Smooth muscle cell (in vitro differentiated cells): ENCODE measurements at regions not wholly inside any gene's neighbourhood (a gene's known extent, or its start where the extent isn't known, plus 50 kb on each side); places are given as distances from the start of the nearest gene placed in this dataset.

Source experiments
- DNase-seq: peaks from one replicate; lab custom pipeline; 2025; ENCODE audit not compliant: unreplicated experiment; lab: John Stamatoyannopoulos, UW
- H2AFZ ChIP-seq: fragments of 200-600 bp; sonication (generic); 2 replicates; pipeline ENCODE4 v1.6.0; 2016; ENCODE audit warnings: antibody characterized with exemption, low read depth, mild to moderate bottlenecking
- H3F3A ChIP-seq: fragments of 200-600 bp; sonication (generic); 2 replicates; pipeline ENCODE4 v1.6.0; 2017; ENCODE audit warnings: antibody characterized with exemption, low read depth
- H3K27ac ChIP-seq: fragments of 200-600 bp; sonication (generic); 2 replicates; pipeline ENCODE4 v1.5.1; 2016; ENCODE audit warnings: low read depth, mild to moderate bottlenecking
- H3K27me3 ChIP-seq: fragments of 200-600 bp; sonication (generic); 2 replicates; pipeline ENCODE4 v1.6.1; 2016; ENCODE audit warnings: low read depth, mild to moderate bottlenecking
- H3K36me3 ChIP-seq: fragments of 200-600 bp; sonication (generic); 2 replicates; pipeline ENCODE4 v1.5.1; 2016; ENCODE audit warnings: low read depth
- H3K4me1 ChIP-seq: fragments of 200-600 bp; sonication (generic); 2 replicates; pipeline ENCODE4 v1.5.1; 2016; ENCODE audit warnings: low read depth
- H3K4me2 ChIP-seq: fragments of 200-600 bp; sonication (generic); 2 replicates; pipeline ENCODE4 v1.6.0; 2016; ENCODE audit warnings: mild to moderate bottlenecking
- H3K4me3 ChIP-seq: fragments of 200-600 bp; sonication (generic); 2 replicates; pipeline ENCODE4 v1.5.1; 2016; ENCODE audit warnings: mild to moderate bottlenecking
- H3K79me2 ChIP-seq: fragments of 200-600 bp; sonication (generic); 2 replicates; pipeline ENCODE4 v1.6.0; 2016; ENCODE audit warnings: low read depth, mild to moderate bottlenecking
- H3K9ac ChIP-seq: fragments of 200-600 bp; sonication (generic); 2 replicates; pipeline ENCODE4 v1.6.0; 2016; ENCODE audit warnings: low read depth
- H3K9me3 ChIP-seq: fragments of 200-600 bp; sonication (generic); replicated peaks from 2 replicates; pipeline ENCODE4 v1.5.1; 2016; ENCODE audit warnings: low read depth
- H4K20me1 ChIP-seq: fragments of 200-600 bp; sonication (generic); 2 replicates; pipeline ENCODE4 v1.6.0; 2016; ENCODE audit warnings: low read depth
- CTCF ChIP-seq: fragments of 200-600 bp; sonication (generic); IDR thresholded peaks from 2 replicates; pipeline ENCODE4 v1.5.1; 2017; ENCODE audit warnings: borderline replicate concordance, mild to moderate bottlenecking, antibody characterized with exemption; ENCODE audit not compliant: insufficient read depth, poor library complexity, severe bottlenecking
- WGBS: methylation state at CpG from one replicate; pipeline ENCODE4 v1.1.7; 2016; ENCODE audit warnings: low lambda C conversion rate; 5-methylcytosine and 5-hydroxymethylcytosine counted together

DNA sequence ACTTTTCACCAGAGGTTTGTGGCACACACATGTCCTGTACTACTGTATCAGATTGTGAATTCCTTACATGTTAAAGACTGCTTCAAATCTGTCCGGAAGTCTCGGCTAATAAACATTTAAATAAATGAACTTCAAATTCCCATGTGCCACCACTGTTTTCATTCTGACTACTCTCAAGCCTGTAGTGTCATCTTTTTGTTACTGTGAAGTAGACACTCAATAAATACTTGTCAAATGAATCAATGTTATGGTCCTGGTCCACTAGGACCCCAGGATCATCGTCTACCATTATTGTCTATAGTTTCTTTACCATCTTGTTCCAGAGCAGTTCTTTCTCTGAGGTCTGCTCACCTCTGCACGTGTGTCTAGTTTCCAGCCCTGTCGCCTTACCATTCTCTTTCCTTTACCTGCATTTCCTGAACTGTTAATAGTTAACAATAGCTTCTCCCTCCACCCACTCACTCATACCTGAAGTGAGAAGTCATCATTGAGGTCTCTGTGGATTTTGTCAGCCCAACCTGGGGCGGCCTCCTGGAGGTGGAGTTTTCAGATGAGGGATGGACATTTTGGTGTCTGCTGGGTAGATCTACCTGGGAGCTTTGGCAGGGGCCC is 333.0 kb downstream of the SEC14L1 start:
- no peak overlapping the region for H2AFZ ChIP-seq
- DNase-seq: no peak
- H3K4me1 ChIP-seq: peaks cover 67% of the 10 kb centered on the region
- peaks cover 100% of the 10 kb centered on the region for H4K20me1 ChIP-seq
- peaks cover 53% of the 10 kb centered on the region for H3F3A ChIP-seq
- H3K79me2 ChIP-seq: peaks cover 66% of the 10 kb centered on the region
- TF ChIP-seq CTCF: no peak
- H3K4me3 ChIP-seq: no peak overlapping the region
- H3K27ac ChIP-seq: peak overlapping the region; percentile 79
- H3K4me2 ChIP-seq: peak overlapping the region; percentile 55
- peak overlapping the region; percentile 13 for H3K9ac ChIP-seq
- 36% methylated on average over 6 of the region's 6 CpGs for WGBS
- no peaks in the 10 kb centered on the region for H3K27me3 ChIP-seq
- no peaks in the 10 kb centered on the region for H3K36me3 ChIP-seq
- H3K9me3 ChIP-seq: no peaks in the 10 kb centered on the region

DNA sequence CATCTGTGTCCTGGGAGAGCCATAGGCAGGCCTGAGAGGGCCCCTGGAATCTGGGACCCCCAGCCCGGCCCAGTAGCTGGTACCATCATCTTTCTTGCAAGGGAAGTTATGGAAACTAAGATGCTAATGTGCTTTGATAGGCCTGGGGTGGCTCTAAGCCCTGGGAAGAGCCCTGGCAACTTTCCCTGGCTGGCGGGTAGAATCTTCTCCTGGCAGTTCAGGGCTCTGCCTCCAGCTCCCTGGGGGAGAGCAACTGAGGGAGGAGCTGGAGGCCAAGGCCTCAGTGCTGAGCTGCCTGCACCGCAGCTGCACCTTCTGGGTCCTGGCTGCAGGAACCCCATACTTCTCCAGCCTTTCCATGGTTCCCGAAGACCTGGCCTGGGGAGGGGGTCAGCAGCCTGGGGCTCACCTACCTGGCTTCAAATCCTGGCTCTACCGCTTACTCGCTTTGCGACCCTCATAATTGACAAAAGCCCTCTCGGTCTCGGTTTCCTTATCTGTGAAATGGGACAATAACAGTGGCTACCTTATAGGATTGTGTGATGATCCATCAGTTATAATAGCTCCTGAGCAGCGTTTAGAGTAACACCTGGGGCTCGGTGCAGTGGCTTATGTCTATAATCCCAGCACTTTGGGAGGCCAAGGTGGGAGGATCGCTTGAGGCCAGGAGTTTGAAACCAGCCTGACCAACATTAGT is 333.7 kb downstream of the SEC14L1 start:
- Histone ChIP-seq H3K4me2 (peak overlapping the region; percentile 55), H3K4me3 (no peak overlapping the region), H3K9me3 (no peaks in the 10 kb centered on the region), H3K9ac (peak overlapping the region; percentile 13), H3K36me3 (no peaks in the 10 kb centered on the region), H3K27me3 (no peaks in the 10 kb centered on the region), H3K4me1 (peaks cover 74% of the 10 kb centered on the region), H3F3A (peaks cover 59% of the 10 kb centered on the region), H4K20me1 (peaks cover 100% of the 10 kb centered on the region), H3K27ac (peak overlapping the region; percentile 79), H2AFZ (no peak overlapping the region), H3K79me2 (peaks cover 66% of the 10 kb centered on the region)
- 78% methylated on average over 12 of the region's 12 CpGs for WGBS
- no peak for DNase-seq
- no peak for TF ChIP-seq CTCF

GRCh38 chr17:77475016-77475976 is 334.5 kb downstream of the SEC14L1 start:
- H3K79me2 ChIP-seq: peaks cover 66% of the 10 kb centered on the region
- peaks cover 77% of the 10 kb centered on the region for H3K4me1 ChIP-seq
- peaks cover 100% of the 10 kb centered on the region for H4K20me1 ChIP-seq
- H3F3A ChIP-seq: peaks cover 60% of the 10 kb centered on the region
- no peaks in the 10 kb centered on the region for H3K27me3 ChIP-seq
- no peak for TF ChIP-seq CTCF
- no peak overlapping the region for H2AFZ ChIP-seq
- H3K36me3 ChIP-seq: no peaks in the 10 kb centered on the region
- H3K9ac ChIP-seq: no peak overlapping the region
- H3K27ac ChIP-seq: peak overlapping the region; percentile 82
- no peak overlapping the region for H3K4me3 ChIP-seq
- peak; percentile 29 for DNase-seq
- peak overlapping the region; percentile 62 for H3K4me2 ChIP-seq
- WGBS: 49% methylated on average over 27 of the region's 27 CpGs
- H3K9me3 ChIP-seq: no peaks in the 10 kb centered on the region
